GM19467 (cell line): ENCODE measurements at regions not wholly inside any gene's neighbourhood (a gene's known extent, or its start where the extent isn't known, plus 50 kb on each side); places are given as distances from the start of the nearest gene placed in this dataset.

Experiments
- ATAC-seq: cut with Tn5 transposase; IDR thresholded peaks from one replicate; pipeline ENCODE4 v1.9.1; 2021; ENCODE audit warnings: mild to moderate bottlenecking, moderate library complexity; ENCODE audit not compliant: unreplicated experiment

- no peak for ATAC-seq
Measured at GRCh38 chr11:91776655-91777054, 448.0 kb upstream of the FAT3 start.

- no peak for ATAC-seq
Measured at GRCh38 chr11:91773090-91773489, 451.5 kb upstream of the FAT3 start.

GRCh38 chr11:91771961-91772360 lies 452.7 kb upstream of the FAT3 start:
- ATAC-seq: no peak

- ATAC-seq: no peak
Measured at GRCh38 chr11:91768783-91769182, 455.8 kb upstream of the FAT3 start.

GRCh38 chr11:91763331-91763730 lies 461.3 kb upstream of the FAT3 start:
- ATAC-seq: no peak

GRCh38 chr11:91761406-91762025 lies 463.1 kb upstream of the FAT3 start:
- ATAC-seq: no peak

- no peak for ATAC-seq
Measured at GRCh38 chr11:91756829-91757480, 467.7 kb upstream of the FAT3 start.

- no peak for ATAC-seq
Measured at GRCh38 chr11:91755951-91756707, 468.5 kb upstream of the FAT3 start.

- no peak for ATAC-seq
Measured at GRCh38 chr11:91755526-91755925, 469.1 kb upstream of the FAT3 start.

GRCh38 chr11:91749251-91749650 lies 475.4 kb upstream of the FAT3 start:
- ATAC-seq: no peak

GRCh38 chr11:91742155-91742554 lies 482.5 kb upstream of the FAT3 start:
- no peak for ATAC-seq

GRCh38 chr11:91731051-91731450 lies 493.6 kb upstream of the FAT3 start:
- ATAC-seq: no peak

- ATAC-seq: no peak
Measured at GRCh38 chr11:91730620-91731019, 494.0 kb upstream of the FAT3 start.

- ATAC-seq: no peak
Measured at GRCh38 chr11:91730057-91730456, 494.6 kb upstream of the FAT3 start.

GRCh38 chr11:91717169-91717568 lies 507.4 kb upstream of the FAT3 start:
- ATAC-seq: no peak

- ATAC-seq: no peak
Measured at GRCh38 chr11:91707652-91708482, 516.8 kb upstream of the FAT3 start.

GRCh38 chr11:91703042-91703441 lies 521.6 kb upstream of the FAT3 start:
- no peak for ATAC-seq

- no peak for ATAC-seq
Measured at GRCh38 chr11:91700854-91701253, 523.8 kb upstream of the FAT3 start.

- ATAC-seq: no peak
Measured at GRCh38 chr11:91698845-91699244, 525.8 kb upstream of the FAT3 start.

- ATAC-seq: no peak
Measured at GRCh38 chr11:91694331-91694730, 530.3 kb upstream of the FAT3 start.

GRCh38 chr11:91691872-91692271 lies 532.7 kb upstream of the FAT3 start:
- no peak for ATAC-seq
